Common myeloid progenitor, CD34-positive (primary cell): ENCODE measurements at regions not wholly inside any gene's neighbourhood (a gene's known extent, or its start where the extent isn't known, plus 50 kb on each side); places are given as distances from the start of the nearest gene placed in this dataset.
"Not testable (repeated sequence)": the region's sequence is repeated elsewhere in the genome, so short reads cannot be mapped to it uniquely, and the experiment has no call there.

Experiments
- CTCF ChIA-PET: fragments of 350-600 bp; sonication (Branson Sonifier 250); formaldehyde crosslinking; loops from one replicate; lab custom pipeline; 2021; ENCODE audit warnings: antibody characterized with exemption; lab: Charles Lee
- POLR2A ChIA-PET: fragments of 350-600 bp; sonication (Branson Sonifier 250); formaldehyde crosslinking; loops from one replicate; lab custom pipeline; 2021; ENCODE audit warnings: antibody characterized with exemption; lab: Charles Lee
- DNase-seq, 3 donors: peaks; one replicate each; pipeline versions ENCODE4 v3.0.0 to v3.0.0-alpha.2; 2013
- H3K27ac ChIP-seq, 2 experiments: 1 replicate in 1 of 2; 2 replicates in 1 of 2; pipeline ENCODE4 v1.7.0; 2013; ENCODE audit warnings: inconsistent platforms in 2 of 2, low read length in 2 of 2, mild to moderate bottlenecking in 2 of 2, low read depth in 1 of 2, moderate library complexity in 1 of 2; ENCODE audit not compliant: severe bottlenecking in 2 of 2, insufficient read depth in 1 of 2, poor library complexity in 1 of 2
- H3K27me3 ChIP-seq, 5 experiments: replicated peaks in 2 of 5; 1 replicate in 3 of 5; 2 replicates in 2 of 5; pipeline versions ENCODE4 v1.6.1 to v1.7.0; 2013; ENCODE audit warnings: low read length in 4 of 5, mild to moderate bottlenecking in 2 of 5, moderate library complexity in 2 of 5, inconsistent platforms in 1 of 5; ENCODE audit not compliant: insufficient read depth in 5 of 5, control insufficient read depth in 4 of 5
- H3K36me3 ChIP-seq, 4 experiments: 1 replicate in 2 of 4; 2 replicates in 2 of 4; pipeline versions ENCODE4 v1.6.1 to v1.7.0; 2013; ENCODE audit warnings: low read length in 3 of 4, control low read depth in 1 of 4, mild to moderate bottlenecking in 1 of 4; ENCODE audit not compliant: control insufficient read depth in 4 of 4, insufficient read depth in 4 of 4
- H3K4me1 ChIP-seq, 4 experiments: 1 replicate in 3 of 4; 2 replicates in 1 of 4; pipeline versions ENCODE4 v1.6.1 to v1.7.1; 2013; ENCODE audit warnings: low read length in 3 of 4, mild to moderate bottlenecking in 3 of 4, control low read depth in 1 of 4, inconsistent platforms in 1 of 4, moderate library complexity in 1 of 4; ENCODE audit not compliant: control insufficient read depth in 4 of 4, insufficient read depth in 4 of 4; ENCODE audit errors: control extremely low read depth in 1 of 4
- H3K4me3 ChIP-seq, 7 experiments: 1 replicate in 4 of 7; 2 replicates in 3 of 7; pipeline versions ENCODE4 v1.5.1 to v1.7.0; 2013; ENCODE audit warnings: mild to moderate bottlenecking in 7 of 7, low read length in 6 of 7, moderate library complexity in 6 of 7, inconsistent platforms in 2 of 7, low read depth in 2 of 7, control low read depth in 1 of 7; ENCODE audit not compliant: insufficient read depth in 4 of 7, control insufficient read depth in 1 of 7; ENCODE audit errors: extremely low read depth in 1 of 7
- H3K9me3 ChIP-seq, 5 experiments: 1 replicate in 4 of 5; 2 replicates in 1 of 5; pipeline versions ENCODE4 v1.6.1 to v1.7.1; 2013; ENCODE audit warnings: low read length in 4 of 5, mild to moderate bottlenecking in 2 of 5, inconsistent platforms in 1 of 5, low read depth in 1 of 5, moderate library complexity in 1 of 5; ENCODE audit not compliant: control insufficient read depth in 4 of 5, insufficient read depth in 2 of 5; ENCODE audit errors: control extremely low read depth in 1 of 5
- WGBS: methylation state at CpG from one replicate; pipeline ENCODE4 v1.1.5; 2013; ENCODE audit not compliant: insufficient coverage; 5-methylcytosine and 5-hydroxymethylcytosine counted together

DNA sequence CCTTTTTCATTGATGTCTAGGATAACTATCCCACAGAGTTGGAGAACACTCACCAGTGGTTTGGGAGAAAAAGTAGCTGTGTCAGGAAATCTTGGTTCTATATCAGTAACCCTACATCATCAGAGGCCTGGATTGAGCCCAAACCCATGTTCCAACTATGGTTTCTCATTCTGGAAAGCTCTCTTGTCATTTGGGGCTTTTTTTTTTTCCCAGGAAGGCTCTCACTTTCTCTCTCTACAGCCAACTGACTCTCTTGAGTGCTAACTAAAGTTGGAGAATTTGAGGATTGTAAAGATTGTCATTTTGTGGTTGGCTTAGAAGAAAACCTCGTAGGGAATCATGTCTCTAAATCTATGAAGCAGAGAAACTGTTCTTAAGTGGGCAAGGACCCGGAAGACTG lies 228.2 kb upstream of the DIPK2B start:
- no peak for DNase-seq
- CTCF ChIA-PET = no interaction called here
- 60% methylated on average over 1 of the region's 2 CpGs for WGBS

DNA sequence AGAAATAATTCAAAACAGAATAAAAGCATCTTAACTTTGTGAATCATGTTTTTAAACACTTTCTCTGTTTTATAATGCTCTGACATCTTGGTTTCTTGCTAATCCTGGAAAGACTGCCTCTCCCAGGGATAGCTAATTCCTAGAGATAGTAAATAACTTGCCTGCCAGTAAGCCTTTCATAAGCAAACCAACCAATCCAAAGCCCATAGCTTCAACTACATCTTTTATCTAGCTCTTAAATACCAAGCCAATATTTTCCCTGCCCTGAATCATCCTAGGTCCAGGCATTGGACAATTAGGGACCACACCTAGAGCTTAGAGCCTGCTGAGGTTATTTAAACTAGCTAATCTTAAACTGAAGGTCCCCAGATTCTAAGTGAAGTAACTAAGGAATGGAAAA lies 223.7 kb upstream of the DIPK2B start:
- CTCF ChIA-PET = no interaction called here
- H3K36me3 ChIP-seq = no peaks in the 10 kb centered on the region

More for the DNA sequence above, 228.2 kb upstream of the DIPK2B start:
- no peak overlapping the region for H3K27ac ChIP-seq
- no peaks in the 10 kb centered on the region for H3K4me1 ChIP-seq
- POLR2A ChIA-PET = no interaction called here
- H3K9me3 ChIP-seq = no peaks in the 10 kb centered on the region
- no peaks in the 10 kb centered on the region for H3K36me3 ChIP-seq
- peaks cover 0 to 5% (median 0%) of the 10 kb centered on the region in 5 experiments for H3K27me3 ChIP-seq
- no peak overlapping the region for H3K4me3 ChIP-seq

DNA sequence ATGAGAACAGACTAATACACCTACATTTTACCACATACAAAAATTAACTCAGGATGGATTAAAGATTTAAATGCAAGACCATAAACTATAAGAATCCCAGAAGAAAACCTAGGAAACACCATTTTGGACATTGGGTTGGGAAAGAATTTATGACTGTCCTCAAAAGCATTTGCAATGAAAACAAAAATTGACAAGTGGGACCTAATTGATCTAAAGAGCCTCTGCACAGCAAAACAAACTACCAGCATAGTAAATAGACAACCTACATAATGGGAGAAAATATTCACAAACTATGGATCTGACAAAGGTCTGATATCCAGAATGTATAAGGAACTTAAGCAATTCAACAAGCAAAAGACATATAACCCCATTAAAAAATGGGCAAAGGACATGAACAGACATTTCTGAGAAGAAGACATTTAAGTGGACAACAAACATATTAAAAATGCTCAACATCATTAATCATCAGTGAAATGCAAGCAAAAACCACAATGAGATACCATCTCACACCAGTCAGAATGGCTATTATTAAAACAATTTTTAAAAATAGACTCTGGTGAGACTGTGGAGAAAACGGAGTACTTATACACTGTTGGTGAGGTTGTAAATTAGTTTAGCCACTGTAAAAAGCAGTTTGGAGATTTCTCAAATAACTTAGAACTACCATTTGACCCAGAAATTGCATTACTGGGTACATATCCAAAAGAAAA lies 221.7 kb upstream of the DIPK2B start:
- Histone ChIP-seq H3K4me3 (no peak overlapping the region), H3K4me1 (no peaks in the 10 kb centered on the region), H3K27me3 (no peaks in the 10 kb centered on the region), H3K36me3 (no peaks in the 10 kb centered on the region), H3K9me3 (peaks cover 0 to 2% (median 0%) of the 10 kb centered on the region in 5 experiments), H3K27ac (no peak overlapping the region)
- ChIA-PET POLR2A (no interaction called here), CTCF (no interaction called here)
- no CpG with 5 or more reads among the region's 1 CpG for WGBS
- DNase-seq = no peak

More for the DNA sequence above, 223.7 kb upstream of the DIPK2B start:
- DNase-seq = no peak
- POLR2A ChIA-PET = no interaction called here
- Histone ChIP-seq H3K4me1 (no peaks in the 10 kb centered on the region), H3K27ac (no peak overlapping the region), H3K27me3 (no peaks in the 10 kb centered on the region), H3K4me3 (no peak overlapping the region), H3K9me3 (peaks cover 0 to 2% (median 0%) of the 10 kb centered on the region in 5 experiments)

DNA sequence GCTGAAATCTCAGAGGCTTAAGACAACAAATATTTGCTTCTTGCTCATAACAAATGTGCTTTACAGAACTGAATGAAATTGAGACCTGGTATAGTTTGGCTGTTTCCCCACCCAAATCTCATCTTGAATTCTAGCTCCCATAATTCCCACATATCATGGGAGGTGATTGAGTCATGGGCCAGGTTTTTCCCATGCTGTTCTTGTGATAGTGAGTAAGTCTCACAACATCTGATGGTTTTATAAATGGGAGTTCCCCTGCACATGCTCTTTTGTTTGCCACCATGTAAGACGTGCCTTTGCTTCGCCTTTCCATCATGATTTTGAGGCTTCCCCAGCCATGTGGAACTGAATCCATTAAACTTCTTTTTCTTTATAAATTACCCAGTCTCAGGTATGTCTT lies 221.1 kb upstream of the DIPK2B start:
- no peaks in the 10 kb centered on the region for H3K36me3 ChIP-seq
- ChIA-PET CTCF (no interaction called here), POLR2A (no interaction called here)
- H3K9me3 ChIP-seq = peaks cover 0 to 2% (median 0%) of the 10 kb centered on the region in 5 experiments
- H3K27me3 ChIP-seq = no peaks in the 10 kb centered on the region
- WGBS = 69% methylated on average over 2 of the region's 2 CpGs
- H3K4me3 ChIP-seq = no peak overlapping the region
- no peak overlapping the region for H3K27ac ChIP-seq
- DNase-seq = no peak
- no peaks in the 10 kb centered on the region for H3K4me1 ChIP-seq

DNA sequence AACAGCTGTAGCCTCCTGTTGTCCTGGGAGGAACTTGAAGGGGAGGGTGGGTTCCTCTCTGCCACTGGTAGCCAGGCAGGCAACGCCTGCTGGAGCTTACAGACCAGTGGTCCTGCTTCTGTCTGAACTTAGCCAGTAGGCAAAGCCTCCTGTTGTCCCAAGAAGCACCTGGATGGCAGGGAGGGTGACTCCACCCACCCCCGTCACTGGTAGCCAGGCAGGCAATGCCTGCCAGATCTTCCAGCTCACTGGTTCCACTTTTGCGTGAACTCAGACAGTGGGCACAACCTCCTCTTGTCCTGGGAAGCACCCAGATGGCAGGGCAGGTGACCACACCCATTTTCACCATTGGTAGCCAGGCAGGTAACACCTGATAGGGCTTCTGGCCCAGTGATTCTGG lies 203.5 kb upstream of the DIPK2B start:
- WGBS = 80% methylated on average over 3 of the region's 3 CpGs
- Histone ChIP-seq H3K27me3 (no peaks in the 10 kb centered on the region), H3K36me3 (no peaks in the 10 kb centered on the region), H3K9me3 (peaks cover 0 to 6% (median 2%) of the 10 kb centered on the region in 5 experiments), H3K4me1 (no peaks in the 10 kb centered on the region), H3K4me3 (no peak overlapping the region), H3K27ac (no peak overlapping the region)
- DNase-seq = no peak
- CTCF ChIA-PET = no interaction called here
- POLR2A ChIA-PET = no interaction called here

DNA sequence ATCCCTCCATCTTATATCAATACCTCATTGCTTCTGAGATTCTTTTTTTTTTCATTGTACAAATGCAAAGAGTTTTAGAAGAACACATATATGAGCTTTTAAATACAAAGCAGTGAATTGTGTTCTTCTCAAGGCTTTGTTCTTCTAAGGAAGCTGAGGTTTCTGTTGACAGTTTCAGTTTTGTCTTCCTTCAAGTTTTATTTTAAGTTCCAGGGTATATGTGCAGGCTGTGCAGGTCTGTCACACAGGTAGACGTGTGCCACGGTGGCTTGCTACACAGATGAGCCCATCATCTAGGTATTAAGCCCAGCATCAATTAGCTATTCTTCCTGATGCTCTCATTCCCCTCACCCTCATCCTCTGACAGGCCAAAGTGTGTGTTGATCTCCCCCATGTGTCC lies 201.2 kb upstream of the DIPK2B start:
- Histone ChIP-seq H3K4me1 (no peaks in the 10 kb centered on the region), H3K27ac (no peak overlapping the region), H3K36me3 (no peaks in the 10 kb centered on the region), H3K9me3 (peaks cover 0 to 14% (median 5%) of the 10 kb centered on the region in 5 experiments), H3K27me3 (no peaks in the 10 kb centered on the region), H3K4me3 (no peak overlapping the region)
- ChIA-PET POLR2A (no interaction called here), CTCF (no interaction called here)
- 80% methylated on average over 2 of the region's 2 CpGs for WGBS
- no peak for DNase-seq

DNA sequence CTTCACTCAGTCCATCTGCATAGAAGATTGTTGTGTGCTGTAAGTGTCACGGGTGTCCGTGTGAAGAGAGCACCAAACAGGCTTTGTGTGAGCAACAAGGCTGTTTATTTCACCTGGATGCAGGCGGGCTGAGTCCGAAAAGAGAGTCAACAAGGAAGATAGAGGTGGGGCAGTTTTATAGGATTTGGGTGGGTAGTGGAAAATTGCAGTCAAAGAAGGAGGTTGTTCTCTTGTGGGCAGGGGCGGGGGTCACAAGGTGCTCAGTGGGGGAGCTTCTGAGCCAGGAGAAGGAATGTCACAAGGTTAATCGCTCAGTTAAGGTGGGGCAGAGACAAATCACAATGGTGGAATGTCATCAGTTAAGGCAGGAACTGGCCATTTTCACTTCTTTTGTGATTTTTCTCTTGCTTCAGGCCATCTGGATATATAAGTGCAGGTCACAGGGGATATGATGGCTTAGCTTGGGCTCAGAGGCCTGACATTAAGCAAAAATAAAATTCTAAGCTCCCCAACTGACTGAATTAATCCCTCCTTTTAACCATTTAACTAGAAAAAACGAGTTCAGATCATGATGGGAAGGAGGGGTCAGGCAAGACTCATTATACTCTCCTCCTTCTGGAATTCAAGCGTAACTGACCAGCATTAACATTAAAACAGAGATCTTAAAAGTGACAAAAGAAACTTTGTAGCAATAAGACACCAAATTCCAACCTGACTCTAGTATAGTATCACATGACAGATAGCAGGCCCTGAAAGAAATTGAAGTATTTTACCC lies 200.5 kb upstream of the DIPK2B start:
- H3K36me3 ChIP-seq, H3K27me3 ChIP-seq, DNase-seq, CTCF ChIA-PET, H3K27ac ChIP-seq, H3K4me3 ChIP-seq, H3K4me1 ChIP-seq: not testable (repeated sequence)
- 82% methylated on average over 7 of the region's 8 CpGs for WGBS
- POLR2A ChIA-PET = interaction anchor here (0.6 kb wide), 1 partner anchor 162 kb away, joined by 3 read pairs; no protein-coding TSS in a partner anchor
- H3K9me3 ChIP-seq = peaks cover 0 to 22% (median 6%) of the 10 kb centered on the region in 5 experiments
